LoVo (cell line): ENCODE measurements at regions not wholly inside any gene's neighbourhood (a gene's known extent, or its start where the extent isn't known, plus 50 kb on each side); places are given as distances from the start of the nearest gene placed in this dataset.
A peak's percentile ranks its signal among the peaks of the same experiment; 100 is the strongest.

Experiments used
- DNase-seq: peaks from one replicate; pipeline ENCODE4 v3.0.0-alpha.2; 2016; ENCODE audit warnings: low spot score

- peak; percentile 45 for DNase-seq
These were observed 53.4 kb upstream of the PRKACB start for GRCh38 chr1:84090447-84091245.

DNA sequence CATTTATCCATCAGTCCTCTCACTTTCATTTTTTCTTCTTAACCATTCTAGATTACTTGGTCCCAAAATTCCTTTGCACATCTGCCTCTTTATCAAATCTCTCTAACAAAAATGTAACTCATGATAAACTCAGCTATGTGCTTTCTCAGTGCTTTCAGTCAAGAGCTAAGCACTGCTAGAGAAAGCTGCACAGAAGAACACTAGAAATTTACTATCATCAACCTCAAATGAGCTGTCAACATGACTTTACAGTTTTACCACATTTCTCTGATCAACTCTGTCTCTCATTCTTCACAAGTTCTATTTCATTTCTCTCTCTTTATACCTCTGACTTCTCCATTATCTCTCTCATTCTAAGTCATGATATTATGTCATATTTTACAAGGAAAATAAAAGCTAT, 54.2 kb upstream of the PRKACB start:
- no peak for DNase-seq

- peak; percentile 72 for DNase-seq
These were observed 54.6 kb upstream of the PRKACB start for GRCh38 chr1:84089465-84089864.

GRCh38 chr1:84086616-84087015, 57.5 kb upstream of the PRKACB start:
- no peak for DNase-seq

- no peak for DNase-seq
These were observed 57.9 kb upstream of the PRKACB start for GRCh38 chr1:84086189-84086588.

- no peak for DNase-seq
These were observed 60.8 kb upstream of the PRKACB start for GRCh38 chr1:84083307-84083706.

GRCh38 chr1:84078842-84079202, 65.2 kb upstream of the PRKACB start:
- DNase-seq = no peak

- DNase-seq = peak; percentile 5
These were observed 65.8 kb upstream of the PRKACB start for GRCh38 chr1:84078108-84078841.

DNA sequence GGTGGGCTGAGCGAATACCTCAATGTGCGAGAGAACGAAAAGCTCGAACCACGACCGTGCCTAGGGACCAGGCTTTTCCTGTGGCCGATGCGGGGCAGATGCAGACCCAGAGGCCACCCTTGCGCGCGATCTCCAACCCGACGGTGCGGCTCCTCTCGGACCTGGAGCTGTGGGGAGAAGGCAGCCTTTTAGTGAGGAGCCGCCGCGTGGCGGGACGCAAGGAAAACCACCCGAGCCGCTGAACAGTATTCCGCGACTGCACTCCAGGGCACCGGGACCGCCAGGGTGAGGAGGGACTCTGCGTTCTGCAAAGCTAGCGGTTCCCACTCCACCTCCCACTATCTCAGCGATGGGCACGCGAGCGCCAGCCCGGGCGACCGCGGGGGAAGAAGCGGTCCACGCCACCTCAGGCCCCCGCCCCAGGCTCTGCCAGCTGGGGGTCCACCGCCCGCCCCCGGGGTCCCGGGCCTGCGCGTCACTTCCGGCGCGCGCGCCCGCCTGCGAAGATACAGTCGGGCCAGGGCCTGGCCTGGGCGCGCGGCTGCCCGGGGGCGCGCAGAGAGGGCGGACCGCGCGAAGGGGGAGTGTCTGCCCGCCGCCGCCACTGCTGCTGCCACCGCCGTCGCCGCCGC, 66.5 kb upstream of the PRKACB start:
- peak; percentile 80 for DNase-seq

GRCh38 chr1:84073266-84073665, 70.8 kb upstream of the PRKACB start:
- DNase-seq = no peak

DNA sequence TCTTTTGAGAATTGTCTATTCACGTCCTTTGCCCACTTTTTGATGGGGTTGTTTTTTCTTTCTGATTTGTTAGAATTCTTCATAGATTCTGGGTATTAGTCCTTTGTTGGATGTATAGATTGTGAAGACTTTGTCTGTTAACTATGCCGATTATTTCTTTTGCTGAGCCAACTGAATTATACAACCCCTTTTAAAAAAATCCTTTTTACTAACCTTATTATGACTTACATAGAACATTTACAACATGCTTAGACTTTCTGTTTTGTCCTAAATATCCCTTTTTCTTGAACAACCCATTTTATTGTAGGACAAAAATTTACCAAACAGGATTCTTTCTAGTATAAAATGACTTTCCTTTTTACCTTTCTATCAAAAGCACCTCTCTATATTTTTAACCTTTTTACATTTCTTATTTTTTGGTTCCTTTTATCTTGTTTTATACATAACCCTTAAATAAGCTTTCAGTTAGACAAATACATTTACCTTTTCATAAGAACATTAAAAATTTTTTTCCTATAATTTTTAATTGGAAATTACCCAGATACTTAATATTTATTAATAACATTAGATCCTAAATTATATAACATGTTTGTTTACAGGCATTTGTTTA, 70.4 kb upstream of the TTLL7 start:
- DNase-seq = no peak

GRCh38 chr1:84062496-84062895, 63.6 kb upstream of the TTLL7 start:
- DNase-seq = no peak

- no peak for DNase-seq
These were observed 62.4 kb upstream of the TTLL7 start for GRCh38 chr1:84061336-84061735.

DNA sequence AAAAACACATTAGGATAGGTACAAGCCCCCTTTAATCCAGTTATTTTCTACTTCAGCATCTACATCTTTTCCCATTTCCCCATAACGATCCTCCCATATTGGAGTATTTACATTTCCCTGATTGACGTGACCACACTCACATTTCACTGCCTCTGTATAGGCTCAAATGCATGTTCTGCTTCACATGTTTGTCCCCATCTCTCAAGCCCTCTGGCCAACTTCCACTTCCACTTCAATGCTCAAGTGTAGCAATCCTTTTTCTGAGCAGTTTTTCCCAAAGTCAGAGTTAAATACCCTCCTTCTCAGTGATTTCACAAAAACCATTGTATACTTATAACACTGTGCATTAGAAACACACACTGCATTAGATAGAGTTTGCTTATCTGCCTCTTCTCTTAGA, 61.8 kb upstream of the TTLL7 start:
- DNase-seq = no peak

- no peak for DNase-seq
These were observed 49.9 kb upstream of the TTLL7 start for GRCh38 chr1:84048820-84049219.
